K562 (cell line): ENCODE measurements at regions not wholly inside any gene's neighbourhood (a gene's known extent, or its start where the extent isn't known, plus 50 kb on each side); places are given as distances from the start of the nearest gene placed in this dataset.

Source experiments
- ATAC-seq: fragments of 200-7000 bp; cut with Tn5 transposase; 3 replicates; pipeline ENCODE4 v1.9.1; 2020; ENCODE audit warnings: moderate library complexity
- BruUV-seq: library from RNA; stranded (reverse); fragments of 400-500 nt; replicated peaks from 2 replicates; lab custom pipeline; 2021; lab: Mats Ljungman, UMichigan
- CTCF ChIA-PET: fragments of 300-600 bp; formaldehyde crosslinking; extraction: SDS; loops from one replicate; lab custom pipeline; 2021; ENCODE audit warnings: low intra/inter-chr PET ratio; lab: Yijun Ruan, JAX
- POLR2A ChIA-PET: fragments of 300-600, 350-650 bp; sonication (Branson Sonifier 250); formaldehyde crosslinking; extraction: SDS; loops from one replicate; lab custom pipeline; 2021; ENCODE audit warnings: antibody characterized with exemption, inconsistent platforms; lab: Yijun Ruan, JAX
- DNase-seq, 4 experiments: peaks; one replicate each; pipeline versions ENCODE4 v3.0.0 to v3.0.0-alpha.2; 2011 to 2018; ENCODE audit warnings: low spot score in 3 of 4, mixed read lengths in 3 of 4; ENCODE audit errors: extremely low read depth in 1 of 4
- FAIRE-seq: peaks from 2 replicates; lab custom pipeline; 2011; peaks lifted over from hg19 to GRCh38; lab: Jason Lieb, UNC
- H2AFZ ChIP-seq: 2 replicates; pipeline ENCODE4 v1.6.0; 2011; ENCODE audit warnings: low read depth, low read length, control low read depth, inconsistent platforms
- H3K27ac ChIP-seq: fragments of 200-600 bp; 3 replicates; pipeline ENCODE4 v1.8.0; 2011; ENCODE audit warnings: low read depth, mild to moderate bottlenecking, control low read depth, inconsistent platforms, low read length, moderate library complexity, mixed read lengths; ENCODE audit errors: extremely low read depth
- H3K27me3 ChIP-seq, 2 experiments: fragments of 300-600 bp in 1 of 2; 2 replicates in 1 of 2; 3 replicates in 1 of 2; pipeline versions ENCODE4 v1.6.0 to v1.8.0; 2011; ENCODE audit warnings: inconsistent platforms in 2 of 2, low read length in 2 of 2, mild to moderate bottlenecking in 1 of 2, mixed read lengths in 1 of 2, moderate library complexity in 1 of 2; ENCODE audit not compliant: control insufficient read depth in 2 of 2, insufficient read depth in 2 of 2
- H3K36me3 ChIP-seq: fragments of 300-600 bp; 3 replicates; pipeline ENCODE4 v1.8.0; 2011; ENCODE audit warnings: mild to moderate bottlenecking, low read length, inconsistent platforms; ENCODE audit not compliant: control insufficient read depth, insufficient read depth
- H3K4me1 ChIP-seq, 2 experiments: fragments of 200-600 bp in 1 of 2; replicated peaks in 1 of 2; 2 replicates in 1 of 2; 3 replicates in 1 of 2; pipeline versions ENCODE4 v1.5.1 to v1.8.0; 2011; ENCODE audit warnings: inconsistent platforms in 2 of 2, low read length in 2 of 2, mild to moderate bottlenecking in 1 of 2, mixed read lengths in 1 of 2, moderate library complexity in 1 of 2; ENCODE audit not compliant: control insufficient read depth in 2 of 2, insufficient read depth in 2 of 2
- H3K4me2 ChIP-seq: 2 replicates; pipeline ENCODE4 v1.6.1; 2011; ENCODE audit warnings: low read length, control low read depth, inconsistent platforms, mixed read lengths; ENCODE audit not compliant: insufficient read depth
- H3K4me3 ChIP-seq: fragments of 200-600 bp; sonication (generic), shearing (Covaris generic); 2 replicates; pipeline ENCODE4 v1.5.1; 2016; ENCODE audit warnings: control low read depth, inconsistent platforms
- H3K79me2 ChIP-seq: fragments of 200-600 bp; 3 replicates; pipeline ENCODE4 v1.8.0; 2011; ENCODE audit warnings: low read length, inconsistent platforms; ENCODE audit not compliant: control insufficient read depth, insufficient read depth
- H3K9ac ChIP-seq, 2 experiments: 2 replicates each; pipeline versions ENCODE4 v1.6.0 to v1.6.1; 2011; ENCODE audit warnings: low read depth in 2 of 2, low read length in 2 of 2, control low read depth in 1 of 2, inconsistent platforms in 1 of 2, mild to moderate bottlenecking in 1 of 2, mixed read lengths in 1 of 2; ENCODE audit not compliant: insufficient read depth in 1 of 2
- H3K9me1 ChIP-seq: one replicate; pipeline ENCODE4 v1.6.0; 2011; ENCODE audit warnings: inconsistent platforms, mild to moderate bottlenecking, low read length, moderate library complexity; ENCODE audit not compliant: control insufficient read depth, insufficient read depth
- H3K9me3 ChIP-seq: replicated peaks from 2 replicates; pipeline ENCODE4 v1.5.1; 2011; ENCODE audit warnings: low read depth, low read length, inconsistent platforms; ENCODE audit not compliant: control insufficient read depth, insufficient read depth
- H4K20me1 ChIP-seq: replicated peaks from 2 replicates; pipeline ENCODE4 v1.6.1; 2011; ENCODE audit warnings: low read length, inconsistent platforms, mixed read lengths; ENCODE audit not compliant: control insufficient read depth, insufficient read depth
- ARID3B ChIP-seq: fragments of 250-450 bp; sonication (Bioruptor Pico); IDR thresholded peaks from 2 replicates; pipeline ENCODE4 v1.4.0; 2020; ENCODE audit warnings: borderline replicate concordance
- BACH1 ChIP-seq: fragments of 200-800 bp; sonication (Bioruptor generic); IDR thresholded peaks from 2 replicates; pipeline ENCODE4 v1.6.1; 2016; ENCODE audit warnings: missing genetic modification characterization, missing compliant biosample characterization
- DPF2 ChIP-seq: fragments of 450-650 bp; IDR thresholded peaks from 2 replicates; pipeline ENCODE4 v1.6.1; 2016
- ELF2 ChIP-seq: fragments of 250-450 bp; sonication (Bioruptor Pico); IDR thresholded peaks from 2 replicates; pipeline ENCODE4 v1.5.0; 2021; ENCODE audit warnings: mild to moderate bottlenecking
- GATAD2B ChIP-seq: fragments of 450-650 bp; IDR thresholded peaks from 2 replicates; pipeline ENCODE4 v1.6.1; 2017; ENCODE audit warnings: mild to moderate bottlenecking, borderline replicate concordance
- GTF2E2 ChIP-seq: fragments of 200-800 bp; sonication (Bioruptor generic); IDR thresholded peaks from 2 replicates; pipeline ENCODE4 v1.6.1; 2016; ENCODE audit warnings: missing genetic modification characterization, missing compliant biosample characterization
- GTF3C2 ChIP-seq: IDR thresholded peaks from 3 replicates; pipeline ENCODE4 v1.6.1; 2011; ENCODE audit warnings: borderline replicate concordance, mild to moderate bottlenecking, moderate library complexity; ENCODE audit not compliant: insufficient read length; ENCODE audit errors: extremely low read depth
- JUND ChIP-seq, 2 experiments: IDR thresholded peaks; 2 replicates in 1 of 2; 3 replicates in 1 of 2; pipeline ENCODE4 v1.6.1; 2011; ENCODE audit warnings: borderline replicate concordance in 2 of 2, low read depth in 2 of 2, low read length in 2 of 2, improper control_type of control experiment in 1 of 2, missing biosample characterization in 1 of 2, missing genetic modification characterization in 1 of 2, missing genetic modification reagents in 1 of 2
- MNT ChIP-seq, 2 experiments: fragments of 450-650 bp; conservative IDR thresholded peaks; 2 replicates each; pipeline ENCODE4 v1.6.1; 2017; ENCODE audit warnings: mild to moderate bottlenecking in 2 of 2, moderate library complexity in 2 of 2
- RBM15 ChIP-seq: fragments of 200-400 bp; formaldehyde crosslinking; IDR thresholded peaks from 2 replicates; pipeline ENCODE4 v1.6.1; 2018; ENCODE audit warnings: mild to moderate bottlenecking, low read length, moderate library complexity; ENCODE audit not compliant: insufficient read depth
- SAFB ChIP-seq: fragments of 200-400 bp; formaldehyde crosslinking; IDR thresholded peaks from 2 replicates; pipeline ENCODE4 v1.6.1; 2017; ENCODE audit warnings: low read depth, low read length, borderline replicate concordance
- SAP30 ChIP-seq: fragments of 200-600 bp; sonication (generic); IDR thresholded peaks from 2 replicates; pipeline ENCODE4 v1.6.1; 2012; ENCODE audit warnings: borderline replicate concordance, low read depth, mild to moderate bottlenecking, moderate library complexity, low read length, control low read depth, inconsistent platforms; ENCODE audit not compliant: insufficient read depth, poor library complexity, severe bottlenecking
- TRIM24 ChIP-seq, 2 experiments: fragments of 450-650 bp; IDR thresholded peaks; 2 replicates each; pipeline ENCODE4 v1.6.1; 2016
- ZBTB49 ChIP-seq: sonication (generic); formaldehyde crosslinking; IDR thresholded peaks from 2 replicates; pipeline ENCODE4 v1.8.0; 2022; ENCODE audit warnings: missing genetic modification reagents, mild to moderate bottlenecking, borderline replicate concordance
- WGBS: fragments of 100-300 bp; shearing (Covaris generic); methylation state at CpG from one replicate; pipeline ENCODE4 v1.1.6; 2016; ENCODE audit warnings: low coverage, mixed read lengths; ENCODE audit not compliant: insufficient coverage; ENCODE audit errors: missing lambda C conversion rate; 5-methylcytosine and 5-hydroxymethylcytosine counted together
- in situ Hi-C: fragments of 300-500 bp; cut with MboI; formaldehyde crosslinking; loops from 4 replicates; pipeline ENCODE4 v1.15.0; 2018; ENCODE audit warnings: inconsistent platforms, mixed read lengths
- intact Hi-C: fragments of 100-400 bp; cut with micrococcal nuclease; formaldehyde crosslinking; loops from 2 replicates; pipeline ENCODE4 v1.14.2; 2022

- Histone ChIP-seq H2AFZ (no peak overlapping the region), H3K79me2 (no peaks in the 10 kb centered on the region), H3K9ac (no peak overlapping the region), H3K4me1 (no peaks in the 10 kb centered on the region), H3K36me3 (no peaks in the 10 kb centered on the region), H3K27ac (no peak overlapping the region), H4K20me1 (no peaks in the 10 kb centered on the region), H3K27me3 (no peaks in the 10 kb centered on the region), H3K4me2 (no peak overlapping the region), H3K9me1 (no peaks in the 10 kb centered on the region), H3K9me3 (no peaks in the 10 kb centered on the region), H3K4me3 (no peak overlapping the region)
- WGBS, result 3% methylated on average over 4 of the region's 4 CpGs
- FAIRE-seq (no peak), ATAC-seq (no peak), DNase-seq (no peak)
- intact Hi-C loops (no loop called here), in situ Hi-C loops (no loop called here)
- no TSS peak for BruUV-seq
- CTCF ChIA-PET, result no interaction called here
- POLR2A ChIA-PET, result no interaction called here
- TF ChIP-seq ELF2 (no peak), GATAD2B (no peak), GTF2E2 (no peak), SAFB (no peak), SAP30 (no peak), DPF2 (no peak), ARID3B (CRISPR knock-in tag) (no peak), ZBTB49 (CRISPR knock-in tag) (no peak), JUND (IDR thresholded peaks at IDR 0.05; ENCODE audit: borderline replicate concordance, low read depth, low read length) (no peak), JUND (tag; IDR thresholded peaks at IDR 0.05; ENCODE audit: borderline replicate concordance, low read depth, low read length) (no peak), MNT (conservative IDR thresholded peaks at IDR 0.05) (no peak), TRIM24 (IDR thresholded peaks at IDR 0.05) (no peak), RBM15 (no peak), GTF3C2 (no peak), BACH1 (no peak)
These were observed 128.1 kb downstream of the TTC6 start for GRCh38 chr14:37723515-37723914.
